ENCODE measurements at regions not wholly inside any gene's neighbourhood (a gene's known extent, or its start where the extent isn't known, plus 50 kb on each side); places are given as distances from the start of the nearest gene placed in this dataset.

GRCh38 chr7:157468221-157469111, 131.7 kb downstream of the DNAJB6 start:
- TF ChIP-seq, protein P1, sequence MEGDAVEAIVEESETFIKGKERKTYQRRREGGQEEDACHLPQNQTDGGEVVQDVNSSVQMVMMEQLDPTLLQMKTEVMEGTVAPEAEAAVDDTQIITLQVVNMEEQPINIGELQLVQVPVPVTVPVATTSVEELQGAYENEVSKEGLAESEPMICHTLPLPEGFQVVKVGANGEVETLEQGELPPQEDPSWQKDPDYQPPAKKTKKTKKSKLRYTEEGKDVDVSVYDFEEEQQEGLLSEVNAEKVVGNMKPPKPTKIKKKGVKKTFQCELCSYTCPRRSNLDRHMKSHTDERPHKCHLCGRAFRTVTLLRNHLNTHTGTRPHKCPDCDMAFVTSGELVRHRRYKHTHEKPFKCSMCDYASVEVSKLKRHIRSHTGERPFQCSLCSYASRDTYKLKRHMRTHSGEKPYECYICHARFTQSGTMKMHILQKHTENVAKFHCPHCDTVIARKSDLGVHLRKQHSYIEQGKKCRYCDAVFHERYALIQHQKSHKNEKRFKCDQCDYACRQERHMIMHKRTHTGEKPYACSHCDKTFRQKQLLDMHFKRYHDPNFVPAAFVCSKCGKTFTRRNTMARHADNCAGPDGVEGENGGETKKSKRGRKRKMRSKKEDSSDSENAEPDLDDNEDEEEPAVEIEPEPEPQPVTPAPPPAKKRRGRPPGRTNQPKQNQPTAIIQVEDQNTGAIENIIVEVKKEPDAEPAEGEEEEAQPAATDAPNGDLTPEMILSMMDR (conservative IDR thresholded peaks at IDR 0.05; ENCODE audit: low read depth, low read length), result no peak
- no peak for TF ChIP-seq EZH2phosphoT487 (IDR thresholded peaks at IDR 0.05; ENCODE audit: borderline replicate concordance, low read length)
